Upper lobe of right lung (tissue), 1 donor: ENCODE measurements at regions not wholly inside any gene's neighbourhood (a gene's known extent, or its start where the extent isn't known, plus 50 kb on each side); places are given as distances from the start of the nearest gene placed in this dataset.

Source experiments
- ATAC-seq: fragments of 200-7000 bp; cut with Tn5 transposase; one replicate; pipeline ENCODE4 v1.9.1; 2020; ENCODE audit warnings: mild to moderate bottlenecking, moderate library complexity
- DNase-seq: peaks from one replicate; pipeline ENCODE4 v3.0.0-alpha.2; 2020
- H3K27ac ChIP-seq: fragments of 200-600 bp; one replicate; pipeline ENCODE4 v1.8.0; 2022
- H3K27me3 ChIP-seq: fragments of 200-600 bp; one replicate; pipeline ENCODE4 v1.8.0; 2022; ENCODE audit warnings: mild to moderate bottlenecking
- H3K36me3 ChIP-seq: fragments of 200-600 bp; one replicate; pipeline ENCODE4 v1.8.0; 2022
- H3K4me1 ChIP-seq: fragments of 200-600 bp; one replicate; pipeline ENCODE4 v1.8.0; 2022
- H3K4me3 ChIP-seq: fragments of 200-600 bp; one replicate; pipeline ENCODE4 v1.8.0; 2022; ENCODE audit warnings: mild to moderate bottlenecking
- H3K9me3 ChIP-seq: fragments of 200-600 bp; one replicate; pipeline ENCODE4 v1.8.0; 2022
- intact Hi-C: fragments of 100-400 bp; cut with DNase I; formaldehyde crosslinking; loops from one replicate; pipeline ENCODE4 v1.11.0; 2022
- TF ChIP-seq, protein P1 (sequence below): fragments of 200-600 bp; IDR thresholded peaks from one replicate; pipeline ENCODE4 v1.8.0; 2022; ENCODE audit warnings: antibody characterized with exemption
- donor health status: DM: no; HTN: yes; CAD: no; lungs with severe emphysema.

DNA sequence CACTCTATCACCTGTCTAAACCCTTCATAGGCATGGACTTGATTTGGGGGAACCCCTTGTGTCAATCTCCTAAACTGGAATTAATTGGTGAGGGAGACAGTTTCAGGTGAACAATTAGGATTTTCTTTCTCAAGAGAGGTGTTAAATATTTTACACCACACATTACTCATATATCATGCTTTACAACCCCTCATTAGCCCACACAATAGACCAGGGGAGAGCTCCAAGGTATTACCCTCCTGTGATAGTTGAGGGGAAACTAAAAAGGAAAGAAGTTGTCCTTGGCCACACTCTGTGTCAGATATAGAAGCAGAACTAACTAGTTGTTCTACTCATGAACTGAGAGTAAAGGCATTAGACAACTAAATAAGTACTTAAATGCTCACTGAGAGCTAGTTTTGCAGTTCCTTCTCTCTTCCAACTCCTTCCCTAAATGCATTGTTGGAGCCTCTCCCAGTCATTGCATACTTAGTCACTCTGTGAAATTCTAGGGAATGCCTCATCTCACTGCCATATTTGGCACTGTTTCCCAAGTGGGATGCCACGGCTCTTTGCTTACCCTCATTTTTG, 183.7 kb upstream of the CEP162 start:
- TF ChIP-seq, protein P1, sequence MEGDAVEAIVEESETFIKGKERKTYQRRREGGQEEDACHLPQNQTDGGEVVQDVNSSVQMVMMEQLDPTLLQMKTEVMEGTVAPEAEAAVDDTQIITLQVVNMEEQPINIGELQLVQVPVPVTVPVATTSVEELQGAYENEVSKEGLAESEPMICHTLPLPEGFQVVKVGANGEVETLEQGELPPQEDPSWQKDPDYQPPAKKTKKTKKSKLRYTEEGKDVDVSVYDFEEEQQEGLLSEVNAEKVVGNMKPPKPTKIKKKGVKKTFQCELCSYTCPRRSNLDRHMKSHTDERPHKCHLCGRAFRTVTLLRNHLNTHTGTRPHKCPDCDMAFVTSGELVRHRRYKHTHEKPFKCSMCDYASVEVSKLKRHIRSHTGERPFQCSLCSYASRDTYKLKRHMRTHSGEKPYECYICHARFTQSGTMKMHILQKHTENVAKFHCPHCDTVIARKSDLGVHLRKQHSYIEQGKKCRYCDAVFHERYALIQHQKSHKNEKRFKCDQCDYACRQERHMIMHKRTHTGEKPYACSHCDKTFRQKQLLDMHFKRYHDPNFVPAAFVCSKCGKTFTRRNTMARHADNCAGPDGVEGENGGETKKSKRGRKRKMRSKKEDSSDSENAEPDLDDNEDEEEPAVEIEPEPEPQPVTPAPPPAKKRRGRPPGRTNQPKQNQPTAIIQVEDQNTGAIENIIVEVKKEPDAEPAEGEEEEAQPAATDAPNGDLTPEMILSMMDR = no peak
- DNase-seq (no peak), ATAC-seq (no peak)
- Histone ChIP-seq H3K27ac (no peak overlapping the region), H3K4me1 (no peaks in the 10 kb centered on the region), H3K27me3 (no peaks in the 10 kb centered on the region), H3K36me3 (no peaks in the 10 kb centered on the region), H3K9me3 (no peaks in the 10 kb centered on the region), H3K4me3 (no peak overlapping the region)
- intact Hi-C loops = no loop called here

DNA sequence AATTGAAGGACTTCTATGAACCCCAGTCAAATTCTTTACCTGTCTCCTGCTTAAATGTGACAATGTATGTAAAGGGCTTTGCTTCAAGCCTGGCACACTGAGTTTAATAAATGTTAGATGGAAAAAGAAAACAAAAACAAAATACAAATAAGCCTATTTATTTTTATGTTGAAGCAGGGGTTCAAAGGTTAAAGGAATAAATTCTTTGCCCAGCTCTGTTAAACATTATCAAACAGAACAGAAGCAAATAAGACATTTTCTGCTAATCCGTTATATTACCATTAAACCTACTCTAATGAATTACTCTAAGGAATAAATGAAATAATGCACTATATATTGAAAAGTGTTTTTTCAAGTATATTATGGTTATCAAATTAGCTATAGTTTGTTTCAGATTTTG, 182.5 kb upstream of the CEP162 start:
- Histone ChIP-seq H3K4me3 (no peak overlapping the region), H3K27ac (no peak overlapping the region), H3K27me3 (no peaks in the 10 kb centered on the region), H3K4me1 (no peaks in the 10 kb centered on the region), H3K9me3 (no peaks in the 10 kb centered on the region), H3K36me3 (no peaks in the 10 kb centered on the region)
- ATAC-seq (no peak), DNase-seq (no peak)
- intact Hi-C loops = no loop called here
- TF ChIP-seq, protein P1 = no peak

DNA sequence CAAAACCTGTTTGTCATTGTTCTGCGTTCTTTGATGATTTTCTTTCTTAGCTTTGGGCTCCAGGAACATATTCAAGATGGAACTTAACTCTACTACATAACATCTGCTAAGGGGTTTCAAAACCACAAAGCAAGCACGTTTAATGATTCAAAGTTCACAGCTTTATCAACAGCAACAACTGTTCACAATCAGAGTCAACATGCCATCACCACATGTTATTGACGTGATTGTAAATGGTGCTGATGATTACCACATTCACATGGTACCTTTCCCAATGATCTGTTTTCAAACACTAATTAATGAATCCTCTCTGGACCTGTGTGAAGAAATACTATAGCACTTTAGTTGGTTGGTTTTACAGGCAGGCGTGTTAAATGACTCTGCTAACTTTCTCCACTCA, 180.6 kb upstream of the CEP162 start:
- TF ChIP-seq, protein P1 = no peak
- H3K36me3 ChIP-seq = no peaks in the 10 kb centered on the region

DNA sequence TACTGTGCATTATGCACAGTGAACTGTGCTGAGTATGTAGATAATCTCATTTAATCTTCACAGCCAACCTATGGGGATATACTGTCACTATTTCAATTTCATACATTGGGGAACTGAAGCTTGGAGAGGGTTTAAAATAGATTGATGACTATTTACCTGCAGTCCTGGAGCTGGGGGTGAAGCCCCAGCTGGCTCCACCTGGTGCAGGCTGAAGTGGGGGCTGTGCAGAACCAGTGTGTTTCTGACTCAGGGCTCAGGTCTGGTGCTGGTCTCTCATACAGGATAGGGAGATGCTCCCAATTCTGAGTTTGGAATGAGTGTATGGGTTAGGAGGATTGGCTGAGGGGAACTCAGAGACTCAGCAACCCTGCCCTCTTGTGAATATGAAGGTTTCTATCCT, 176.1 kb upstream of the CEP162 start:
- H3K27me3 ChIP-seq = no peaks in the 10 kb centered on the region
- no peak for ATAC-seq
- TF ChIP-seq, protein P1 = no peak
- no peaks in the 10 kb centered on the region for H3K4me1 ChIP-seq
- no peak overlapping the region for H3K27ac ChIP-seq
- H3K36me3 ChIP-seq = no peaks in the 10 kb centered on the region
- H3K9me3 ChIP-seq = no peaks in the 10 kb centered on the region
- no peak for DNase-seq
- H3K4me3 ChIP-seq = no peak overlapping the region
- intact Hi-C loops = no loop called here

More for the DNA sequence above, 180.6 kb upstream of the CEP162 start:
- H3K9me3 ChIP-seq = no peaks in the 10 kb centered on the region
- no peak overlapping the region for H3K4me3 ChIP-seq
- no peaks in the 10 kb centered on the region for H3K4me1 ChIP-seq
- DNase-seq = no peak
- no peaks in the 10 kb centered on the region for H3K27me3 ChIP-seq
- intact Hi-C loops = no loop called here
- H3K27ac ChIP-seq = no peak overlapping the region
- no peak for ATAC-seq

DNA sequence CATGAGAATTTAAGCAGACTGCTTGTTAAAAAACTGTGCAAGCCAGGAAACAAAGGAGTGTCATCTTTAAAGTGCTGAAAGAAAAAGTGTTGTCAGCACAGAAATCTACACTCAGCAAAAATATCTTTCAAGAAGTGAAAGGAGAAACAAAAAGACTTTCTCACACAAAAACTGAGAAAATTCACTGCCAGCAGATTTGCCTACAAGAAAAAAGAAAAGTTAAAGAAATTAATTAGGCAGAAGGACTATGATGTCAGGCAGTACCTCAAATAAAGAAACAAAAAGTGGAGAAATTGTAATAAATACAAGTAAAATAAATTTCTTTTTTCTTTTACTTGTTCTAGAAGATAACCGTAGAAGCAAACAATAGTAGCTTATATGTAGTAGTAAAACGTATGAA, 171.6 kb upstream of the CEP162 start:
- intact Hi-C loops = no loop called here

More for the DNA sequence above, 171.6 kb upstream of the CEP162 start:
- Histone ChIP-seq H3K9me3 (no peaks in the 10 kb centered on the region), H3K4me3 (no peak overlapping the region), H3K27me3 (no peaks in the 10 kb centered on the region), H3K4me1 (no peaks in the 10 kb centered on the region), H3K36me3 (no peaks in the 10 kb centered on the region), H3K27ac (no peak overlapping the region)
- DNase-seq (no peak), ATAC-seq (no peak)
- TF ChIP-seq, protein P1 = no peak
